ENCODE measurements at regions not wholly inside any gene's neighbourhood (a gene's known extent, or its start where the extent isn't known, plus 50 kb on each side); places are given as distances from the start of the nearest gene placed in this dataset.

GRCh38 chr6:169887529-169888140 is 136.2 kb downstream of the ERMARD start:
- no peak overlapping the region for H2BK12ac ChIP-seq (ENCODE audit: low read length)
- H2BK5ac ChIP-seq (ENCODE audit: low read length) = no peak overlapping the region
- peaks cover 0 to 1% of the 10 kb centered on the region in 2 donors for H3K4me1 ChIP-seq (ENCODE audit: control insufficient read depth in 2 of 2, insufficient read depth in 1 of 2, low read depth in 1 of 2, low read length in 2 of 2)
- H2BK120ac ChIP-seq (ENCODE audit: low read depth, low read length) = no peak overlapping the region
- H4K91ac ChIP-seq (ENCODE audit: low read depth, low read length, poor library complexity) = no peak overlapping the region
- H3K4ac ChIP-seq (ENCODE audit: low read length) = no peak overlapping the region
- H3K27ac ChIP-seq (replicated peaks; ENCODE audit: low read length) = no peak overlapping the region
- no peak overlapping the region for H2AK5ac ChIP-seq (ENCODE audit: low read depth, low read length)
- peaks cover 0 to 6% of the 10 kb centered on the region in 2 donors for H3K9me3 ChIP-seq (replicated peaks in 1 of 2; ENCODE audit: control insufficient read depth in 2 of 2, insufficient read depth in 1 of 2, low read depth in 1 of 2, low read length in 2 of 2)
- H3K27me3 ChIP-seq (ENCODE audit: control insufficient read depth in 3 of 3, insufficient read depth in 3 of 3, low read depth in 1 of 3, low read length in 3 of 3) = peaks cover 0 to 4% (median 0%) of the 10 kb centered on the region in 3 experiments
- H3K14ac ChIP-seq (ENCODE audit: low read length) = no peak overlapping the region
- no peaks in the 10 kb centered on the region for H3K79me1 ChIP-seq (ENCODE audit: low read depth, low read length)
- H3K18ac ChIP-seq (ENCODE audit: low read length) = no peak overlapping the region
- no peak overlapping the region for H4K8ac ChIP-seq (ENCODE audit: low read depth, low read length)
- no peak overlapping the region for H3K9ac ChIP-seq (ENCODE audit: low read depth, low read length, poor library complexity)
- no peaks in the 10 kb centered on the region for H3K36me3 ChIP-seq (replicated peaks in 1 of 2; ENCODE audit: control insufficient read depth in 2 of 2, insufficient read depth in 2 of 2, low read length in 2 of 2)
- no peak overlapping the region for H3K4me3 ChIP-seq (ENCODE audit: low read length in 2 of 2)
- no peak overlapping the region for H3K4me2 ChIP-seq (ENCODE audit: insufficient read depth, low read length, poor library complexity, severe bottlenecking)
- no peak overlapping the region for H2BK15ac ChIP-seq (ENCODE audit: low read length)
- no peak overlapping the region for H2AFZ ChIP-seq (ENCODE audit: low read length)
- DNase-seq (ENCODE audit: low spot score) = no peak
- no peak overlapping the region for H3K23ac ChIP-seq (ENCODE audit: low read depth, low read length, poor library complexity)
- no CpG with 5 or more reads among the region's 14 CpGs for WGBS, 2 donors (ENCODE audit: extremely low coverage in 2 of 2, insufficient read length in 2 of 2, insufficient replicate concordance in 1 of 2)

GRCh38 chr6:169886631-169887227 is 135.3 kb downstream of the ERMARD start:
- Histone ChIP-seq H3K23ac (ENCODE audit: low read depth, low read length, poor library complexity) (no peak overlapping the region), H3K4me2 (ENCODE audit: insufficient read depth, low read length, poor library complexity, severe bottlenecking) (no peak overlapping the region), H2AFZ (ENCODE audit: low read length) (no peak overlapping the region), H3K18ac (ENCODE audit: low read length) (no peak overlapping the region), H3K36me3 (replicated peaks in 1 of 2; ENCODE audit: control insufficient read depth in 2 of 2, insufficient read depth in 2 of 2, low read length in 2 of 2) (no peaks in the 10 kb centered on the region), H3K9me3 (replicated peaks in 1 of 2; ENCODE audit: control insufficient read depth in 2 of 2, insufficient read depth in 1 of 2, low read depth in 1 of 2, low read length in 2 of 2) (peaks cover 0 to 6% of the 10 kb centered on the region in 2 donors), H3K27ac (replicated peaks; ENCODE audit: low read length) (no peak overlapping the region), H3K27me3 (ENCODE audit: control insufficient read depth in 3 of 3, insufficient read depth in 3 of 3, low read depth in 1 of 3, low read length in 3 of 3) (peaks cover 0 to 6% (median 0%) of the 10 kb centered on the region in 3 experiments), H2AK5ac (ENCODE audit: low read depth, low read length) (no peak overlapping the region), H2BK120ac (ENCODE audit: low read depth, low read length) (no peak overlapping the region), H2BK12ac (ENCODE audit: low read length) (no peak overlapping the region), H2BK5ac (ENCODE audit: low read length) (no peak overlapping the region), H3K4me3 (ENCODE audit: low read length in 2 of 2) (peak overlapping the region in 1 of 2 donors; percentile 31), H4K91ac (ENCODE audit: low read depth, low read length, poor library complexity) (no peak overlapping the region), H3K14ac (ENCODE audit: low read length) (no peak overlapping the region), H3K79me1 (ENCODE audit: low read depth, low read length) (no peaks in the 10 kb centered on the region), H4K8ac (ENCODE audit: low read depth, low read length) (no peak overlapping the region), H3K9ac (ENCODE audit: low read depth, low read length, poor library complexity) (no peak overlapping the region), H3K4ac (ENCODE audit: low read length) (no peak overlapping the region), H3K4me1 (ENCODE audit: control insufficient read depth in 2 of 2, insufficient read depth in 1 of 2, low read depth in 1 of 2, low read length in 2 of 2) (peaks cover 0 to 1% of the 10 kb centered on the region in 2 donors), H2BK15ac (ENCODE audit: low read length) (no peak overlapping the region)
- WGBS, 2 donors (ENCODE audit: extremely low coverage in 2 of 2, insufficient read length in 2 of 2, insufficient replicate concordance in 1 of 2) = no CpG with 5 or more reads among the region's 15 CpGs
- DNase-seq (ENCODE audit: low spot score) = no peak

GRCh38 chr6:169885831-169886230 is 134.4 kb downstream of the ERMARD start:
- no peak overlapping the region for H4K91ac ChIP-seq (ENCODE audit: low read depth, low read length, poor library complexity)
- H3K36me3 ChIP-seq (replicated peaks in 1 of 2; ENCODE audit: control insufficient read depth in 2 of 2, insufficient read depth in 2 of 2, low read length in 2 of 2) = no peaks in the 10 kb centered on the region
- H3K18ac ChIP-seq (ENCODE audit: low read length) = peak overlapping the region; percentile 36
- H3K27ac ChIP-seq (replicated peaks; ENCODE audit: low read length) = no peak overlapping the region
- H3K9me3 ChIP-seq (replicated peaks in 1 of 2; ENCODE audit: control insufficient read depth in 2 of 2, insufficient read depth in 1 of 2, low read depth in 1 of 2, low read length in 2 of 2) = peaks cover 0 to 4% of the 10 kb centered on the region in 2 donors
- H2BK15ac ChIP-seq (ENCODE audit: low read length) = no peak overlapping the region
- no peak overlapping the region for H3K23ac ChIP-seq (ENCODE audit: low read depth, low read length, poor library complexity)
- H2AK5ac ChIP-seq (ENCODE audit: low read depth, low read length) = no peak overlapping the region
- H3K9ac ChIP-seq (ENCODE audit: low read depth, low read length, poor library complexity) = no peak overlapping the region
- H3K27me3 ChIP-seq (ENCODE audit: control insufficient read depth in 3 of 3, insufficient read depth in 3 of 3, low read depth in 1 of 3, low read length in 3 of 3) = peaks cover 0 to 11% (median 0%) of the 10 kb centered on the region in 3 experiments
- H3K4ac ChIP-seq (ENCODE audit: low read length) = no peak overlapping the region
- no peaks in the 10 kb centered on the region for H3K79me1 ChIP-seq (ENCODE audit: low read depth, low read length)
- H3K14ac ChIP-seq (ENCODE audit: low read length) = no peak overlapping the region
- H3K4me1 ChIP-seq (ENCODE audit: control insufficient read depth in 2 of 2, insufficient read depth in 1 of 2, low read depth in 1 of 2, low read length in 2 of 2) = peaks cover 0 to 1% of the 10 kb centered on the region in 2 donors
- no CpG with 5 or more reads among the region's 4 CpGs for WGBS, 2 donors (ENCODE audit: extremely low coverage in 2 of 2, insufficient read length in 2 of 2, insufficient replicate concordance in 1 of 2)
- no peak overlapping the region for H3K4me3 ChIP-seq (ENCODE audit: low read length in 2 of 2)
- DNase-seq (ENCODE audit: low spot score) = no peak
- no peak overlapping the region for H2AFZ ChIP-seq (ENCODE audit: low read length)
- H2BK5ac ChIP-seq (ENCODE audit: low read length) = no peak overlapping the region
- no peak overlapping the region for H4K8ac ChIP-seq (ENCODE audit: low read depth, low read length)
- H2BK120ac ChIP-seq (ENCODE audit: low read depth, low read length) = no peak overlapping the region
- no peak overlapping the region for H3K4me2 ChIP-seq (ENCODE audit: insufficient read depth, low read length, poor library complexity, severe bottlenecking)
- H2BK12ac ChIP-seq (ENCODE audit: low read length) = no peak overlapping the region

GRCh38 chr6:169885131-169885530 is 133.7 kb downstream of the ERMARD start:
- Histone ChIP-seq H3K27me3 (ENCODE audit: control insufficient read depth in 3 of 3, insufficient read depth in 3 of 3, low read depth in 1 of 3, low read length in 3 of 3) (peaks cover 0 to 16% (median 0%) of the 10 kb centered on the region in 3 experiments), H3K23ac (ENCODE audit: low read depth, low read length, poor library complexity) (no peak overlapping the region), H2AFZ (ENCODE audit: low read length) (no peak overlapping the region)

More at GRCh38 chr6:169885131-169885530, 133.7 kb downstream of the ERMARD start:
- no peak overlapping the region for H3K18ac ChIP-seq (ENCODE audit: low read length)
- no peak overlapping the region for H3K9ac ChIP-seq (ENCODE audit: low read depth, low read length, poor library complexity)
- peaks cover 0 to 3% of the 10 kb centered on the region in 2 donors for H3K9me3 ChIP-seq (replicated peaks in 1 of 2; ENCODE audit: control insufficient read depth in 2 of 2, insufficient read depth in 1 of 2, low read depth in 1 of 2, low read length in 2 of 2)
- DNase-seq (ENCODE audit: low spot score) = no peak
- H4K8ac ChIP-seq (ENCODE audit: low read depth, low read length) = no peak overlapping the region
- no peak overlapping the region for H3K4me3 ChIP-seq (ENCODE audit: low read length in 2 of 2)
- no peak overlapping the region for H3K27ac ChIP-seq (replicated peaks; ENCODE audit: low read length)
- H2AK5ac ChIP-seq (ENCODE audit: low read depth, low read length) = no peak overlapping the region
- H3K79me1 ChIP-seq (ENCODE audit: low read depth, low read length) = no peaks in the 10 kb centered on the region
- no peak overlapping the region for H2BK120ac ChIP-seq (ENCODE audit: low read depth, low read length)
- H2BK5ac ChIP-seq (ENCODE audit: low read length) = no peak overlapping the region
- no peak overlapping the region for H2BK15ac ChIP-seq (ENCODE audit: low read length)
- H3K4ac ChIP-seq (ENCODE audit: low read length) = no peak overlapping the region
- no peak overlapping the region for H3K4me2 ChIP-seq (ENCODE audit: insufficient read depth, low read length, poor library complexity, severe bottlenecking)
- no peak overlapping the region for H2BK12ac ChIP-seq (ENCODE audit: low read length)
- peaks cover 0 to 1% of the 10 kb centered on the region in 2 donors for H3K4me1 ChIP-seq (ENCODE audit: control insufficient read depth in 2 of 2, insufficient read depth in 1 of 2, low read depth in 1 of 2, low read length in 2 of 2)
- no peaks in the 10 kb centered on the region for H3K36me3 ChIP-seq (replicated peaks in 1 of 2; ENCODE audit: control insufficient read depth in 2 of 2, insufficient read depth in 2 of 2, low read length in 2 of 2)
- H4K91ac ChIP-seq (ENCODE audit: low read depth, low read length, poor library complexity) = no peak overlapping the region
- no peak overlapping the region for H3K14ac ChIP-seq (ENCODE audit: low read length)
